BJ (cell line): ENCODE measurements at regions not wholly inside any gene's neighbourhood (a gene's known extent, or its start where the extent isn't known, plus 50 kb on each side); places are given as distances from the start of the nearest gene placed in this dataset.

Experiments used
- CTCF ChIA-PET: fragments of 350-600 bp; formaldehyde crosslinking; extraction: SDS; loops from one replicate; lab custom pipeline; 2021; ENCODE audit warnings: antibody characterized with exemption, inconsistent platforms; lab: Yijun Ruan, JAX
- POLR2A ChIA-PET: fragments of 300-600 bp; sonication (Branson Sonifier 250); formaldehyde crosslinking; extraction: SDS; loops from one replicate; lab custom pipeline; 2021; ENCODE audit warnings: antibody characterized with exemption; lab: Charles Lee
- DNase-seq: peaks from one replicate; pipeline ENCODE4 v3.0.0-alpha.2; 2011; ENCODE audit warnings: low read depth
- H3K27me3 ChIP-seq: 2 replicates; pipeline ENCODE4 v1.6.0; 2011; ENCODE audit warnings: low read length; ENCODE audit not compliant: control insufficient read depth, insufficient read depth
- H3K36me3 ChIP-seq: 2 replicates; pipeline ENCODE4 v1.5.1; 2011; ENCODE audit warnings: low read length; ENCODE audit not compliant: control insufficient read depth, insufficient read depth
- H3K4me3 ChIP-seq: 2 replicates; pipeline ENCODE4 v1.5.1; 2011; ENCODE audit warnings: low read depth, mild to moderate bottlenecking, control low read depth, low read length
- TF ChIP-seq, protein P1 (sequence below): IDR thresholded peaks from 2 replicates; pipeline ENCODE4 v1.5.1; 2011; ENCODE audit warnings: low read depth, mild to moderate bottlenecking, control low read depth, inconsistent platforms, low read length, moderate library complexity; ENCODE audit not compliant: insufficient read depth

DNA sequence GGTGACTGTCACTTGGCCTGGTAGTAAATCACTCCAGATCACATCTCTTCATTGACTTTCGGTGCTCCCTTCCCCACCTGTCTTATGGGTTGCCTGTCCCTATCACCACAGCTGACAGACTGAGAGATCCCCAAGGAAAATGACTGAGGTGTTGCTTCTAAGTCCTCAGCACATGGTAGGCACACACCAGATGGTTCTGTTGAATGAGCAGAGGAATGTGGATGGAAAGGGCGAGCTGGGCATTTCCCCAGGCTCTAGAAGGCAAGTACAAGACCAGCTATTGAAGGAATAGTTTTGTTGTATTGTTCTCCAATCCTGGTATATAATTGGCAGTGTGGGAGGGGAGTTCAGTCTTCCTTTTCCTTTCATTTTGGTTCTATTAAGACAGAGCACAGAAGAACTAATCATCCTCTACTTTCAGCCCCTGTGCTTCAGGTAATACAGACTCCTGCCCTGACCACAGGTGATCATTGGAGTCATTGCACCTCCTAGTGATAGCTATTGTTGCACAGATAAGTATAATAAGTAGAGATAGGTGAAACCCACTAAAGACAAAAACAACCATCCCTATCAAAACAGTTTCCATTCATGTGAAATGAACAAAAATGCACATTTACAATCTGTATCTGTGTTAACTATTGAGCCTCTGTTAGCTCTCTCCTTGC lies 158.6 kb downstream of the TRAM1L1 start:
- H3K27me3 ChIP-seq = no peaks in the 10 kb centered on the region
- no peak for DNase-seq
- H3K36me3 ChIP-seq = no peaks in the 10 kb centered on the region
- H3K4me3 ChIP-seq = no peak overlapping the region
- POLR2A ChIA-PET = no interaction called here
- CTCF ChIA-PET = no interaction called here
- TF ChIP-seq, protein P1, sequence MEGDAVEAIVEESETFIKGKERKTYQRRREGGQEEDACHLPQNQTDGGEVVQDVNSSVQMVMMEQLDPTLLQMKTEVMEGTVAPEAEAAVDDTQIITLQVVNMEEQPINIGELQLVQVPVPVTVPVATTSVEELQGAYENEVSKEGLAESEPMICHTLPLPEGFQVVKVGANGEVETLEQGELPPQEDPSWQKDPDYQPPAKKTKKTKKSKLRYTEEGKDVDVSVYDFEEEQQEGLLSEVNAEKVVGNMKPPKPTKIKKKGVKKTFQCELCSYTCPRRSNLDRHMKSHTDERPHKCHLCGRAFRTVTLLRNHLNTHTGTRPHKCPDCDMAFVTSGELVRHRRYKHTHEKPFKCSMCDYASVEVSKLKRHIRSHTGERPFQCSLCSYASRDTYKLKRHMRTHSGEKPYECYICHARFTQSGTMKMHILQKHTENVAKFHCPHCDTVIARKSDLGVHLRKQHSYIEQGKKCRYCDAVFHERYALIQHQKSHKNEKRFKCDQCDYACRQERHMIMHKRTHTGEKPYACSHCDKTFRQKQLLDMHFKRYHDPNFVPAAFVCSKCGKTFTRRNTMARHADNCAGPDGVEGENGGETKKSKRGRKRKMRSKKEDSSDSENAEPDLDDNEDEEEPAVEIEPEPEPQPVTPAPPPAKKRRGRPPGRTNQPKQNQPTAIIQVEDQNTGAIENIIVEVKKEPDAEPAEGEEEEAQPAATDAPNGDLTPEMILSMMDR = no peak

DNA sequence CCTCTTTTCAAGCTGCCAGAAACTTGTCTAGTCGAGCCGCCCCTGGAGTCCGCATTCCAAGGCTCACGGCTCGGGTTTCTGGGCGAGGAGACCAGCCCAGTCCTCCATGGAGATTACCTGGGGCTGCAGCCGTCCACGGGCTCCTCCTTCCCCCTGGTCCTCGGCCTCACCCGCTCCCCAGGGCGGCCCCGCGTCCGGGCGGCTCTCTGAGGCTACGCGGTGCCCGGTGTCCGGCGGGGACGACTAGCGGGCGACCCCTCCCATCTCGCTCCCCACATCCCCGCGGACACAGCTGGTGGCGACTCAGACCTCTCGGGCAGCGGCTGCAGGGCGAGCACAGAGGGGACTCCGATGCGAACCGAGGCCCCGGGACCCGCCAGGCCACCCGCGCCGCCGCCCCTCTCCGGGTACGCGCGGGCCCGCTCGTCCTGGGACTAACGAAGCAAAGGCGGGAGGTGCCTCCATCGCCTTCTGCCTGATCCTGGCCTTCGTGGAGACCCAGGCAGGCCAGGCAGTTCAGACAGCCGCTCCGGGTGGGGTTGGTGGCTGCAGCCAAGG lies 159.4 kb downstream of the TRAM1L1 start:
- ChIA-PET POLR2A (no interaction called here), CTCF (no interaction called here)
- Histone ChIP-seq H3K27me3 (no peaks in the 10 kb centered on the region), H3K4me3 (no peak overlapping the region), H3K36me3 (no peaks in the 10 kb centered on the region)
- no peak for DNase-seq
- TF ChIP-seq, protein P1 = no peak

DNA sequence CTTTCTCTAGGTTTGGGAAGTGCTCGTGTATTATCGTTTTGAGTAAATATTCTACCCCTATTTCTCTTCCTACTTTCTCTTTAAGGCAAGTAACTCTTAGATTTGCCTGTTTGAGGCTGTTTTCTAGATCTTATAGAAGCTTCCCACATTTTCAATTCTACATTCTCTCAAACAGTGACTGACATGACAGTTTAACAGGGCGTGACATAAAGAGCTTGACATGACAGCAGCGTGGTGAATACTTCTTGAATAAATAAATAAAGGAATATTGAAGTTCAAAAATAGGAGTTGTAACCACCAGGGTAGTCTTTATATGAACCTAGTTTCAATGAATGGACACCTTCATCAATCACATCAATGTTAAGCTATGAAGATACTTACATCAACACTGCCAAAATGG lies 162.0 kb downstream of the TRAM1L1 start:
- DNase-seq = no peak
- Histone ChIP-seq H3K27me3 (no peaks in the 10 kb centered on the region), H3K4me3 (no peak overlapping the region), H3K36me3 (no peaks in the 10 kb centered on the region)
- ChIA-PET CTCF (no interaction called here), POLR2A (no interaction called here)
- TF ChIP-seq, protein P1 = no peak

DNA sequence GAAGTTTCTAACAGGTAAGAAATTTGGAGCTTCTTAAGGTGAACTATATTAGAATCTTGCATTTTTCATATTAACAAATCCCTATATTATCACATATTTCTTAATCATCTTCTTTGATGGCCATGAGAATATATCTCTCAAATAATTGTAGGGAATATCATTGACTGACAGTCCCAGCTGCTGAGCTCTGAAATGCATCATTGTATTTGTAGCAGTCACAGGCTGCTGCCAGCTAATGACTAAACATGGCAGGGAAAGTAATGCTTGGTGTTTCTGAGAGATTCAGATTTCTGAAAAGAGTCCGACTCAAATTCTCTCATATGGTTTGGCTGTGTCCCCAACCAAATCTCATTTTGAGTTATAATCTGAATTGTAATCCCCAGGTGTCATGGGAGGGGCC lies 171.9 kb downstream of the TRAM1L1 start:
- DNase-seq = no peak
- H3K4me3 ChIP-seq = no peak overlapping the region
- TF ChIP-seq, protein P1 = no peak
- ChIA-PET CTCF (no interaction called here), POLR2A (no interaction called here)
- no peaks in the 10 kb centered on the region for H3K36me3 ChIP-seq
- H3K27me3 ChIP-seq = no peaks in the 10 kb centered on the region

DNA sequence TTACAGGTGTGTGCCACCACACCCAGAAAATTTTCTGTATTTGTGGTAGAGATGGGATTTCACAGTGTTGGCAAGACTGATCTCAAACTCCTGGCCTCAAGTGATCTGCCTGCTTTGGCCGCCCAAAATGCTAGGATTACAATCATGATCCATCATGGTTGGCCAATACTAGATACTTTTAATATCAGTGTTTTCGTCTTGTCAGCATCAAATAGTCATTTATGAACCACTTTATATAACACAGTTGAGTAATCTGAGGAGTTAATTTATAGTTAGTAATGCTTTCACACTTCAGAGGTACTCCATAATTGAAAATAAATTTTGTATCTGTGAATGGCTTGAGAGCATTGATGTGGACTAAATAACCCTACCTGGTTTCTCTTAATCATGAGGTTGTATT lies 178.6 kb downstream of the TRAM1L1 start:
- POLR2A ChIA-PET = no interaction called here
- no peak for DNase-seq
- Histone ChIP-seq H3K4me3 (no peak overlapping the region), H3K27me3 (no peaks in the 10 kb centered on the region), H3K36me3 (no peaks in the 10 kb centered on the region)
- TF ChIP-seq, protein P1 = no peak
- CTCF ChIA-PET = no interaction called here
